ENCODE measurements at regions not wholly inside any gene's neighbourhood (a gene's known extent, or its start where the extent isn't known, plus 50 kb on each side); places are given as distances from the start of the nearest gene placed in this dataset.
"Not testable (repeated sequence)": the region's sequence is repeated elsewhere in the genome, so short reads cannot be mapped to it uniquely, and the experiment has no call there.

DNA sequence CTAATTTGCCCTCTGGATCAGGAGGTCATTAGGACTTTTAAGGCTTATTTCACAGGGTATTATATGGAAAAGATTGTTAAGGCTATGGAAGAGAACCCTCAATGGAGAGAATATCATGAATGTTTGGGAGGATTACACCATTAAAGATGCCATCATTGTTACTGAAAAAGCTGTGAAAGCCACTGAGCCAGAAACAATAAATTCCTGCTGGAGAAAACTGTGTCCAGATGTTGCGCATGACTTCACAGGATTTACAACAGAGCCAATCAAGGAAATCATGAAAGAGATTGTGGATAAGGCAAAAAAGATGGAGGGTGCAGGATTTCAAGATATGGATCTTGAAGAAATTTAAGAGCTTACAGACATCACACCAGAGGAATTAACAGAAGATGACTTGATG, 798.3 kb upstream of the SLC35B3 start:
- DNase-seq = no peak

DNA sequence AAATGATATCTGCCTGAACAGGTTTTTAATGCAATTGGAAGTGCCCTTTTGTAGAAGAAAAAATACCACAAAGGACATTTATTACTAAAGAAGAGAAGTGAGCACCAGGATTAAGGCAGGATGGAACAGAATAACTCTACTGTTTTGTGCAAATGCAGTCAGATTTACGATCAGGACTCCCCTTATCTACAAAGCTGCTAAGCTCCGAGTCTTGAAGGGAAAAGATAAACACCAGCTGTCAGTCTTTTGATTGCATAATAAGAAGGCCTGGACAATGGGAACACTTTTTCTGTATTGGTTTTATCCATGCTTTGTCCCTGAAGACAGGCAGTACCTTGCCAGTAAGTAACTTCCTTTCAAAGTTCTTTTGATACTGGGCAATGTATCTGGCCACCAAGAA, 797.9 kb upstream of the SLC35B3 start:
- no peak for DNase-seq

GRCh38 chr6:9225441-9225871, 790.1 kb upstream of the SLC35B3 start:
- no peak for DNase-seq

GRCh38 chr6:9224539-9224938, 789.2 kb upstream of the SLC35B3 start:
- no peak for DNase-seq

DNA sequence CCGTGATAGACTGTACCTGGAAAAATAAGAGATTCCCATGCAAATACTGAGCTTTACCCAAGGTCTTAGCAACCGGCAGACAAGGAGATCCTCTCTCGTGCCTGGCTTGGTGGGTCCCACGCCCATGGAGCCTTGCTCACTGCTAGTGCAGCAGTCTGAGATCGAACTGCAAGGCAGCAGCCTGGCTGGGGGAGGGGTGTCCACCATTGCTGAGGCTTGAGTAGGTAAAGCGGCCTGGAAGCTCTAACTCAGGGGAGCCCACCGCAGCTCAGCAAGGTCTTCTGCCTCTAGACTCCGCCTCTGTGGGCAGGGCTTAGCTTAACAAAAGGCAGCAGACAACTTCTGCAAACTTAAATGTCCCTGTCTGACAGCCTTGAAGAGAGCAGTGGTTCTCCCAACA, 778.4 kb upstream of the SLC35B3 start:
- DNase-seq = not testable (repeated sequence)

- no peak for DNase-seq
These were observed 773.6 kb upstream of the SLC35B3 start for GRCh38 chr6:9208966-9209365.

- no peak for DNase-seq
These were observed 770.3 kb upstream of the SLC35B3 start for GRCh38 chr6:9205645-9206044.

DNA sequence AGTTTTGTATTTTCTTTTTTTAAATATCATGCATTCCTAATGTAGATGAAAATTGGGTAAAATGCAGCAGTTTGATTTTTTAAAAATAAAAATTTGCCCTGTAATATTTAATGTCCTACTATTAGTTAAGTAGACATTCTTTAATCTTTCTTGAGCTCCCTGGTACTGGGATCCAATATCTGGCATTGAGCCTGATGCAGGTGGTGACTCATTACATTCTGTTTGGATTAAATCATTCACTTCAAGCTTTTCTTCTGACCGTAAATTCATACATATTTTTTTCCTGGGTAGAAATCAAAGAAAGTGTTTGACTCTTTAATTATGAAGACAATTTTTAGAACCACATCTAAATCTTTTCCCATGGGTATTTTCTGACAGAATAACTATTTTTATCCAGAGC, 768.8 kb upstream of the SLC35B3 start:
- DNase-seq = no peak

DNA sequence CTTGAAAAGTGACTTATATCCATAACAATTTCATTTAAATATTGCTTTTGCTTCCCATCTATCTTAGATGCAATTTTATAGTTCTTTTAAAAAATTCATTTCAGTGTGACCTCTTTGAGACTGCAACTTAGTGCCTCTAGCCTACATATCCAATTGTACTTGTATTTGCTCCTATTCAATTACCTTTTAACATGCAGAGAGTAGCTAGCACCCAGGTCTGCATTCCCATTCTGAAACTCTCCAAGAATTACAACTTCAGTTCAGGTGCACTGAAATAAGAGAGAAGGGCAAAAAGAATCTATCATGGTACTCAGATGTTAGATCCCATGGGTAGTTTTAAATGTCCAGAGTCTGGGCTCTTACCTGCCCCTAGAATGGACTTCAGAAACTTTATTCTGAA, 765.4 kb upstream of the SLC35B3 start:
- no peak for DNase-seq

- no peak for DNase-seq
These were observed 762.4 kb upstream of the SLC35B3 start for GRCh38 chr6:9197726-9198125.

DNA sequence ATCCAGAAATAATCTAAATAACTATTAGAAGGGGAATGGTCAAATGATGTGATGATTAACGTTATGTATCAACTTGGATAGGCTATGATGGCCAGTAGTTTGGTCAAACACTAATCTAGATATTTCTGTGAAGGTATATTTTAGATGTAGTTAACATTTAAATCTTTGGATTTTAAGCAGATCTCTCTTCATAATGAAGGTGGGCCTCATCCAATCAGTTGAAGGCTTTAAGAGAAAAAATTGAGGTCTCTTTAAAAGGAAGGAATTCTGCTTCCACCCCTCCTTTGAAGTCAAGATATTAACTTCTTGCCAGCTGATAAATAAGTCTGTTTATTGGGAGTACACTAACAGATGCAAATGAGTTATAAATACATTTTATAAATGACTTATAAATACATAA, 760.0 kb upstream of the SLC35B3 start:
- no peak for DNase-seq

DNA sequence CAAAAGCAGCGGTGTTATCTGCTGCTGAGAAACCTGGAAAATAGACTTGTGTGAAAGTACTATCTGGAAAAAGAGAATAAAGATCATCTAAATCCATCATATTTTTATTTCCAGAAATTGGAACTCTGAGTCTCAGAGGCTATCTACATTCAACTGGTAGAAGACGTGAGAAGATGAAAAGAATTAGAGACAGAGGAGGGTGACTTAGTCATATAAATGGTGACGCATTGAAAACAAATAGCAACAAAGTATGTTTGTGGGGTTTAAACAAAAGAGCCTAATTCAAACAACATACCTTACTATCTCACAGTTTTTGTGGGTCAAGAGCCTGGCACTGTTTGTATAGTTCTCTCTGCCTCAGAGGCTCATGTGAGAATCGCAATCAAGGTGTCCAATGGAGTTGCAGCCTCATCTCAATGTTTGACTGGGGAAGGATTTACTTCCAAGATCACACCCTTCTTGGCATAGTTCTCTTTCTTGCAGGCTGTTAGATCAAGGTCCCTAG, 757.1 kb upstream of the SLC35B3 start:
- no peak for DNase-seq

DNA sequence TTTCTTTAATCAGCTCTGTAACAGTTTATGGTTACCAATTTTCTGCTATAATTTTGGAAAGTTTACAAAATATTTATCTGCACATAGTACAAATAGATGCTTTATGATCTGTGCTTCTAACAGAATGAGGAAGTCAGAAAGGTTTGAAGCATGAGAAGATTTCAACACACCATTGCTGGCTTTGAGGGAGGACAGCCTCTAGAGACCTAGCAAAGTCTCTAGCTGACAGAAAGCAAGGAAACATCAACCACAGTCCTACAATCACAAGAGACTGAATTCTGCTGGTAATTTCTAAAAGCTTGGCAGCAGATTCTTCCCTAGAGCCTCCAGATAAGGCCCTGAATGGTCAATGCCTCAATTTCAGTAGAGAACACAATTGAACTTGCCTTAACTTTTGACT, 750.8 kb upstream of the SLC35B3 start:
- no peak for DNase-seq

- DNase-seq = no peak
These were observed 742.7 kb upstream of the SLC35B3 start for GRCh38 chr6:9178071-9178470.

- no peak for DNase-seq
These were observed 737.9 kb upstream of the SLC35B3 start for GRCh38 chr6:9173229-9173628.

DNA sequence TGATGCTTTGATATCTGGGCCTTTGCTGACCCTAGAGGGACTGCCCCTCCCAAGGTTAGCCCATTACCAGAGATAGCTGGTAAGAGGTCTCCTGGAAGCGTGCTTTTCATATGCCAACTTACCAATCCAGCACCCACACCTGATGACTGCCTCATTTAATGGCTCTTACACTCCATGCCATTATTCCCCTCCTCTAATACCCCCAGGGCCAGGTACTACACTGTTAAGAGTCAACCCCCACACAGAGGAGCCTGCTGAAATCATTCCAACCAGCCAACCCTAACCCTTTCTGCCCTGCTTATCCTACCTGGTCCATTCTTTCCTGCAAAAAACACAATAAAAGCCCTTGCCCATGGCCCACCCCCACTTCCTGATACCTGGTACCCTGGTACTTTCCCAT, 736.8 kb upstream of the SLC35B3 start:
- no peak for DNase-seq

- no peak for DNase-seq
These were observed 733.3 kb upstream of the SLC35B3 start for GRCh38 chr6:9168669-9169068.

- no peak for DNase-seq
These were observed 726.4 kb upstream of the SLC35B3 start for GRCh38 chr6:9161731-9162130.

DNA sequence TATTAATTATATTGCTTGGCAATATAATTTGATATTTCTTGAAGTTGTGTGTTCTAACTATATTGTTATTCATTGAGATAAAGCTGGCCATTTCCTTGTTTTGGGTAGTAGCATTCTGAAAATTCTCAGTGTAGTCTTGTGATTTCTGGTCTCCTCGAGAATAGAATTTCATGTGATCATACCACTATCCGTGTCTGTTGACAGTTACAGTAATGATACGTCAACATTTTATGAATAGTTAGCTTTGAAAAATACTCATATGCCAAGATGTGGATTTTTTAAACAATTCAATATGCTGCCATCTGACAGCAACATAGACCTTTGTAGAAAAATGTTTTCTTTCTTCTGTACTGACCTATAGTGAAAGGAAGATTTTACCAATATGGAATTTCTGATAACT, 723.7 kb upstream of the SLC35B3 start:
- DNase-seq = no peak

DNA sequence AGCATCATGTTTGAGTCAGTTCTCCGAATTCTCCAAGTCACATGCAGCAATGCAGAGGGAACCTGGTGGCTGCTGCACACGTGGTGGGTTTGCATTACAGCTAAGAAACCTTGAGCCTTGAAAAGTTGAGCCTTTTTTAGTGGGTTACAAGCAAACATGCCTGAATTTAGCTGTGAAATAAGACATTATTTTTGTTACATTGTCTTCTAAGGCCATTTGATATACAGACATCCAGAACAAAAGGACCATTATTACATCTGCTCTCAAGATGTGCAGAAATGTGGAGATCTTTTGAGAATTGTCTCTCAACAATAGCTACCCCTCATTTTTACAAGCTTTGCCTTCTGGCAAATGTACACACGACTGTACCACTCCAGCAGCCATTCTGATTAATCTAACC, 720.5 kb upstream of the SLC35B3 start:
- DNase-seq = no peak

DNA sequence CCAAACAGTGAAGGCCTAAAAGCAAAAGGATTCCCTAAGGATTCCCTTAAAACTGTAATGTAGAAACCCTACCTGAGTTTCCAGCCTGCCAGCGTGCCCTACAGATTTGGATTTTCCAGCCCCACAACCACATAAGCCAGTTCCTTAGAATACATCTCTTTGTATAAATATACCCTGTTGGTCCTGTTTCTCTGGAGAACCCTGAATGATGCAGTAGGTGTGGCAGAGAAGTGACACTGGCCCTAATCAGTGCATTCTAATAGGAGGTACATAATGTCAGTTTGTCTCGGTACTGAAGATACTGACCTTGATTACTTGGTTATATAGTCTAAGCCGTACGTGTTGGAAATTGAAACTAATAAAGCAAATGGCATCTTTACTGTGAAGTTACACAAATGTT, 707.8 kb upstream of the SLC35B3 start:
- DNase-seq = no peak

GRCh38 chr6:9140951-9141460, 705.7 kb upstream of the SLC35B3 start:
- DNase-seq = no peak

GRCh38 chr6:9140172-9140571, 704.8 kb upstream of the SLC35B3 start:
- no peak for DNase-seq

DNA sequence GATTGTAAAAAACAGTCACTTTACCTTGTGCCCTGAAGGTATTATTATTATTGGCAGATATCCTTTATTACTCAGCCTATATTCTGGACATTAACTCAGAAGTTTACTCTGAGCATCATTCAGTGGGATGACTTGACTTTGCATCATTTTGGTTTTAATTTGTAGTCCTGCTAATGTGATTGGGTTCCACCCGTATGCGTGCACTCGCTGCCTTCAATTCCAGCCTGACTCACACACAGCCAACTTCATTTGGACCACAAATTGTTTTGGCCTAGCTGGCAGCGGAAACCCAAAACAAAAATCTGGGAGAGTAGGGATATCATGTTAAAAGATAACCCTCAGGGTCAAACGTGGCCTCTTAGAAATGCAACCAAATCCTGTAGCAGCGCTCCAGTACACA, 704.4 kb upstream of the SLC35B3 start:
- DNase-seq = no peak

- no peak for DNase-seq
These were observed 703.6 kb upstream of the SLC35B3 start for GRCh38 chr6:9138936-9139335.
